OCI-LY7 (cell line): ENCODE measurements at regions not wholly inside any gene's neighbourhood (a gene's known extent, or its start where the extent isn't known, plus 50 kb on each side); places are given as distances from the start of the nearest gene placed in this dataset.
"Not testable (repeated sequence)": the region's sequence is repeated elsewhere in the genome, so short reads cannot be mapped to it uniquely, and the experiment has no call there.

ENCODE experiments used
- BruUV-seq: library from RNA; stranded (reverse); fragments of 400-500 nt; replicated peaks from 2 replicates; lab custom pipeline; 2021; lab: Mats Ljungman, UMichigan
- CTCF ChIA-PET: fragments of 300-600 bp; sonication (Branson Sonifier 250); formaldehyde crosslinking; loops from one replicate; lab custom pipeline; 2022; ENCODE audit warnings: antibody characterized with exemption; ENCODE audit not compliant: unreplicated experiment; lab: Charles Lee
- POLR2A ChIA-PET: fragments of 300-600 bp; sonication (Branson Sonifier 250); formaldehyde crosslinking; loops from one replicate; lab custom pipeline; 2022; ENCODE audit warnings: antibody characterized with exemption; lab: Charles Lee
- DNase-seq: peaks from one replicate; pipeline ENCODE4 v3.0.0-alpha.2; 2015; ENCODE audit warnings: low spot score
- H2AFZ ChIP-seq: fragments of 200-600 bp; sonication (generic), shearing (Covaris generic); 2 replicates; pipeline ENCODE4 v1.6.1; 2014; ENCODE audit warnings: mild to moderate bottlenecking, antibody characterized with exemption, low read length, moderate library complexity
- H3K27ac ChIP-seq: fragments of 200-600 bp; sonication (generic); 2 replicates; pipeline ENCODE4 v1.5.1; 2014; ENCODE audit warnings: mixed run types, low read depth, mild to moderate bottlenecking, moderate library complexity, low read length, inconsistent platforms; ENCODE audit not compliant: poor library complexity, severe bottlenecking
- H3K36me3 ChIP-seq: fragments of 200-600 bp; sonication (generic); 2 replicates; pipeline ENCODE4 v1.6.1; 2014; ENCODE audit warnings: mild to moderate bottlenecking, antibody characterized with exemption, low read length, moderate library complexity, mixed read lengths; ENCODE audit not compliant: insufficient read depth
- H3K4me1 ChIP-seq: fragments of 200-600 bp; sonication (generic); 2 replicates; pipeline ENCODE4 v1.5.1; 2014; ENCODE audit warnings: mild to moderate bottlenecking, low read length; ENCODE audit not compliant: insufficient read depth, poor library complexity, severe bottlenecking
- H3K4me2 ChIP-seq: fragments of 200-600 bp; sonication (generic); 2 replicates; pipeline ENCODE4 v1.6.1; 2014; ENCODE audit warnings: mild to moderate bottlenecking, low read length
- H3K4me3 ChIP-seq: fragments of 200-600 bp; sonication (generic); 2 replicates; pipeline ENCODE4 v1.5.1; 2014; ENCODE audit warnings: mild to moderate bottlenecking, low read depth, low read length; ENCODE audit not compliant: poor library complexity, severe bottlenecking
- H3K79me2 ChIP-seq: fragments of 200-600 bp; sonication (generic); 2 replicates; pipeline ENCODE4 v1.6.1; 2016; ENCODE audit warnings: low read depth, mild to moderate bottlenecking, low read length, moderate library complexity, mixed read lengths; ENCODE audit not compliant: insufficient read depth
- H3K9me2 ChIP-seq: fragments of 200-600 bp; sonication (generic); 2 replicates; pipeline ENCODE4 v1.6.1; 2016; ENCODE audit warnings: mild to moderate bottlenecking, low read length, mixed read lengths; ENCODE audit not compliant: insufficient read depth
- H3K9me3 ChIP-seq: fragments of 200-600 bp; sonication (generic); 2 replicates; pipeline ENCODE4 v1.6.1; 2014; ENCODE audit warnings: mild to moderate bottlenecking, mixed run types, low read length, mixed read lengths
- H4K20me1 ChIP-seq: fragments of 200-600 bp; sonication (generic); 2 replicates; pipeline ENCODE4 v1.6.1; 2014; ENCODE audit warnings: mild to moderate bottlenecking, antibody characterized with exemption, low read length, moderate library complexity, mixed read lengths; ENCODE audit not compliant: insufficient read depth
- CTCF ChIP-seq: fragments of 200-600 bp; sonication (generic); conservative IDR thresholded peaks from 2 replicates; pipeline ENCODE4 v1.5.1; 2014; ENCODE audit warnings: mild to moderate bottlenecking, antibody characterized with exemption, low read length, moderate library complexity, mixed read lengths
- EZH2phosphoT487 ChIP-seq: fragments of 200-600 bp; sonication (generic); IDR thresholded peaks from 2 replicates; pipeline ENCODE4 v1.6.1; 2018; ENCODE audit warnings: low read depth, borderline replicate concordance, mild to moderate bottlenecking, mixed run types, antibody characterized with exemption, low read length, moderate library complexity, mixed read lengths
- intact Hi-C: fragments of 100-400 bp; cut with micrococcal nuclease; formaldehyde crosslinking; loops from one replicate; pipeline ENCODE4 v1.10.0; 2022; ENCODE audit not compliant: unreplicated experiment

GRCh38 chr7:9726811-9727210 lies 1246.9 kb upstream of the PHF14 start:
- H4K20me1 ChIP-seq, H3K4me2 ChIP-seq, CTCF ChIA-PET, H3K9me2 ChIP-seq, H3K36me3 ChIP-seq, DNase-seq, BruUV-seq, H3K79me2 ChIP-seq, H3K4me1 ChIP-seq, H3K9me3 ChIP-seq, H3K4me3 ChIP-seq, H3K27ac ChIP-seq, H2AFZ ChIP-seq, intact Hi-C loops: not testable (repeated sequence)
- POLR2A ChIA-PET = interaction anchor here (0.6 kb wide), 1 partner anchor 491 kb away, joined by 3 read pairs; no protein-coding TSS in a partner anchor

GRCh38 chr7:9727467-9727869 lies 1246.2 kb upstream of the PHF14 start:
- H4K20me1 ChIP-seq, CTCF ChIA-PET, BruUV-seq, H3K79me2 ChIP-seq, H3K9me3 ChIP-seq, H3K9me2 ChIP-seq, POLR2A ChIA-PET, H2AFZ ChIP-seq, H3K4me3 ChIP-seq, H3K4me1 ChIP-seq, H3K4me2 ChIP-seq, H3K27ac ChIP-seq, intact Hi-C loops, H3K36me3 ChIP-seq, DNase-seq: not testable (repeated sequence)

- H3K36me3 ChIP-seq, POLR2A ChIA-PET, H4K20me1 ChIP-seq, DNase-seq, H3K9me2 ChIP-seq, H3K27ac ChIP-seq, H3K4me3 ChIP-seq, H2AFZ ChIP-seq, H3K4me1 ChIP-seq, CTCF ChIA-PET, BruUV-seq, H3K79me2 ChIP-seq, H3K9me3 ChIP-seq, intact Hi-C loops, H3K4me2 ChIP-seq: not testable (repeated sequence)
These were observed 1245.5 kb upstream of the PHF14 start for GRCh38 chr7:9728014-9728657.

DNA sequence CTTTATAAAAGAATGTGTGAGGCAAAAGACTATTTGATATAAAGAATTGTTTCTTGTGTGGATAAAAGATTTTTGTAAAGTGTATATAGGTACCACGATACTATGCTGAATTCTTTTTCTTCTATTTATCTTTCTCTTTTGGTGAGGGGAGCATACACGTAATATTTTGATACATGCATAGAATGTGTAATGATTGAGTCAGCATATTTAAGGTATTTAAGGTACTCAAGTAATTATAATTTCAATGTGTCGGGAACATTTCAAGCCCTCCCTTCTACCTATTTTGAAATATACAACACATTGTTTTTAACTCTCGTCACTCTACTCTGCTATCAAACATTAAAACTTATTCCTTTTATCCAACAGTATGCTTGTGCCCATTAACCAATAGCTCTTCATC lies 1221.6 kb upstream of the PHF14 start:
- TF ChIP-seq CTCF = no peak
- no peak for TF ChIP-seq EZH2phosphoT487
- Histone ChIP-seq H3K27ac (no peak overlapping the region), H3K36me3 (no peaks in the 10 kb centered on the region), H4K20me1 (no peaks in the 10 kb centered on the region), H3K4me1 (no peaks in the 10 kb centered on the region), H3K9me3 (no peaks in the 10 kb centered on the region), H3K9me2 (no peaks in the 10 kb centered on the region), H2AFZ (no peak overlapping the region), H3K79me2 (no peaks in the 10 kb centered on the region), H3K4me2 (no peak overlapping the region), H3K4me3 (no peak overlapping the region)
- intact Hi-C loops = no loop called here
- no TSS peak for BruUV-seq
- POLR2A ChIA-PET = no interaction called here
- no peak for DNase-seq
- CTCF ChIA-PET = no interaction called here
